Memory B cell (primary cell): ENCODE measurements at regions not wholly inside any gene's neighbourhood (a gene's known extent, or its start where the extent isn't known, plus 50 kb on each side); places are given as distances from the start of the nearest gene placed in this dataset.
"Not testable (repeated sequence)": the region's sequence is repeated elsewhere in the genome, so short reads cannot be mapped to it uniquely, and the experiment has no call there.

Experiments
- ATAC-seq: fragments of 150-1000 bp; cut with Tn5 transposase; 2 replicates; pipeline ENCODE4 v1.10.0; 2021; ENCODE audit warnings: low read depth, mild to moderate bottlenecking, moderate library complexity
- DNase-seq, 2 donors: peaks; one replicate each; pipeline ENCODE4 v3.0.0; 2022; ENCODE audit warnings: low spot score in 2 of 2
- H3K27ac Mint-ChIP-seq: one replicate; pipeline ENCODE4 v1.8.0; 2022; ENCODE audit warnings: mild to moderate bottlenecking, moderate library complexity, mixed read lengths
- H3K27me3 Mint-ChIP-seq: one replicate; pipeline ENCODE4 v1.8.0; 2022; ENCODE audit warnings: mixed read lengths
- H3K36me3 Mint-ChIP-seq: one replicate; pipeline ENCODE4 v1.8.0; 2022; ENCODE audit warnings: mild to moderate bottlenecking, mixed read lengths
- H3K4me1 Mint-ChIP-seq: one replicate; pipeline ENCODE4 v1.8.0; 2022; ENCODE audit warnings: mixed read lengths
- H3K4me3 Mint-ChIP-seq: one replicate; pipeline ENCODE4 v1.8.0; 2022; ENCODE audit warnings: mild to moderate bottlenecking, moderate library complexity, mixed read lengths
- H3K9me3 Mint-ChIP-seq: one replicate; pipeline ENCODE4 v1.8.0; 2022; ENCODE audit warnings: mixed read lengths

DNA sequence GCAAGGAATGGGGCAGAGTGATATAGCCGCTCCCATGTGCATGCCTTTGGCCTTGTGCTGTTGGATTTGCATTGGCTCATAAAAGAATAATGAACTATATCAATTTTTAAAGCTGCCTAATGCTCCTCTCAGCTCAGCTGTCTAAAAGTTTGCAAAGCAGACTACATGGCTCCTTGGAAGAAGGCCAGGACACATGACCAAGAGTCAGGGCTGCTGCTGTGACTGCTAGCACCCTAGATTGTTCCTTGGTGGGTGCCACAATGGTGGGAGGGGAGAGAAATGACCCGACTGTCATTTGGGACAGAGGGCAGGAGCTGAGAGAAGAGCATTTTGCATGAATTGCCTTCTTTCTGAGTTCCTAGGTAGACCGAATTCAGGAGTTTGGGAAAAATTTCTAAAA lies 307.9 kb downstream of the PDCD6IP start:
- Mint-ChIP-seq H3K4me1 (peaks cover 16% of the 10 kb centered on the region), H3K36me3 (no peaks in the 10 kb centered on the region), H3K4me3 (no peak overlapping the region), H3K27me3 (peaks cover 4% of the 10 kb centered on the region), H3K9me3 (no peaks in the 10 kb centered on the region), H3K27ac (no peak overlapping the region)
- ATAC-seq (no peak), DNase-seq (no peak)

DNA sequence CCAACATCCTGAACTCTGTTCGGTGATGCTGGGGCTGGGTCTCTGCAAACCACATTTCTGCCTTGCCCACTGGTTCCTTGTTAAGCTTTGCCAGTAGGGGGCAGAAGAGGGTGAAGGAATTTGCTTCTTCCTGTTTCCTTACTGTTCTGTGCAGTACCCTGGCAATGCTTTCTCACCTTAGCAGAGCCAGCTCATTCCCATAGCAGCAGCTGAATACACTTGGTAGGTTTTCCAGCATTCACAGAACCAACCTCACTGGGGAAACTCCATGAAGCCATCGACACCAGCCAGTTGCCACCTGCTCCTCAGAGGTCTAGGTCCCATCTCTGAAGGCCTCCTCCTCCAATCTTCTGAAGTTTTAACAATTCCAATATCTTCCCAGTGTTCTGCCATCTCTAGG lies 308.4 kb downstream of the PDCD6IP start:
- H3K27me3 Mint-ChIP-seq, result peaks cover 4% of the 10 kb centered on the region
- no peak overlapping the region for H3K4me3 Mint-ChIP-seq
- peaks cover 16% of the 10 kb centered on the region for H3K4me1 Mint-ChIP-seq
- ATAC-seq (peak; percentile 54), DNase-seq (peak; percentile 6 to 16)
- H3K9me3 Mint-ChIP-seq, result no peaks in the 10 kb centered on the region
- H3K36me3 Mint-ChIP-seq, result no peaks in the 10 kb centered on the region
- no peak overlapping the region for H3K27ac Mint-ChIP-seq

DNA sequence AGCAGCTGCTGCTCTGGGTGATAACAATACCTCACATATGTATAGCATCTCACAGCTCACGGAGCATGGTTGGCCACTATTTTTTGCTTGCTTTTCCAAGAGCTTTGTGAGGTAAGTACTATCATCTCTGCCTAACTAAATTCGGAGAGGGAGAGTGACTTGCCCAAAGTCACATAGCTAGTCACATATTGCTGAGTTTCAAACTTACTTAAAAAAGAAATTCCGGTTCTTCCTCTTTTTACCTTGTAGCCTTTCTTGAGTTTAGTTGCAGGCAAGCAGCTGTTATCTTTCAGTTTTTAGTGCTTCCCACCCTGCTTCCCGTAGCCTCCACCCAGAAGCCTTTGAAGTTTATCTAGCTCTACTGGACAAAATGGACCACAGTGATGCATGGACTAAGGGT lies 309.2 kb downstream of the PDCD6IP start:
- H3K36me3 Mint-ChIP-seq, result no peaks in the 10 kb centered on the region
- H3K27ac Mint-ChIP-seq, result no peak overlapping the region
- peaks cover 10% of the 10 kb centered on the region for H3K4me1 Mint-ChIP-seq
- DNase-seq (no peak), ATAC-seq (no peak)
- no peak overlapping the region for H3K4me3 Mint-ChIP-seq
- H3K9me3 Mint-ChIP-seq, result no peaks in the 10 kb centered on the region
- H3K27me3 Mint-ChIP-seq, result peaks cover 4% of the 10 kb centered on the region

DNA sequence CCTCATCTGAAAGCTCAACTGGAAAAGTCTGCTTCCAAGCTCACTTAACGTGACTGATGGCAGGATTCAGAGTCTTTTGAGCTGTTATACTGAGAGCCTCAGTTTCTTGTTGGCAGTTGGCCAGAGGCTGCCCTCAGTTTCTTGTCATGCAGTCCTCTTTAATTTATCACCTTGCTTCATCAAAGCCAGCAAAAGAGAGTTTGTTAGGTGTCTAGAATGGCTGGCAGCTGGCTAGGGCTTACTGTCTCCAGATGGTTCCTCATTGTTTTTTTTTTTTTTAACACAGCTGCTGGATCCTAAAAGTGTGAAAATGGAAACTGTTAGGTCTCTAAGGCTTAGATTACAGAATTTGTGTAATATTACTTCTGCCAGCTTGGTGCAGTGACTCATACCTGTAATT lies 310.6 kb downstream of the PDCD6IP start:
- Mint-ChIP-seq H3K27ac (no peak overlapping the region), H3K4me1 (peaks cover 10% of the 10 kb centered on the region), H3K27me3 (peaks cover 4% of the 10 kb centered on the region), H3K9me3 (no peaks in the 10 kb centered on the region), H3K4me3 (no peak overlapping the region), H3K36me3 (no peaks in the 10 kb centered on the region)
- no peak for ATAC-seq
- no peak for DNase-seq

DNA sequence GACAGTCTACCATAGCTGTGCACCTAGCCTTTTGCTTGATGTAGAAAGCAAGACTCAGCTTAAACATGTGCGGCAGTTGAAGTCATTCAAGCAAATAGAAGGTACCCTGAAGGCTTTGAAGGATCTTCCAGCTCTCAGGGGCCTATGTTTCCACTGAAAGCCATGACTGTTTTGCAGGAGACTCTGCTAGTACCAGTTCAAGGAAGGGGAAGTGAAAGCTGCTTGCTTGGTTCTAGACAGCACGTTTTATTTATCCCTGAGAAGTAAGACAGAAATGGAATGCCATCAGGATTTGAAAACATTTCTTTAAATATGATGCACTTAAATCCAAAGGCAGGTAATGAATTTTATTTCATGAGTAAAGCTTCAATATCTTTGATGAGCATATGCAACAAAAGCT lies 311.4 kb downstream of the PDCD6IP start:
- Mint-ChIP-seq H3K4me1 (peaks cover 10% of the 10 kb centered on the region), H3K9me3 (no peaks in the 10 kb centered on the region), H3K27me3 (peaks cover 4% of the 10 kb centered on the region), H3K4me3 (no peak overlapping the region), H3K27ac (no peak overlapping the region), H3K36me3 (no peaks in the 10 kb centered on the region)
- ATAC-seq, result peak; percentile 51
- no peak for DNase-seq

DNA sequence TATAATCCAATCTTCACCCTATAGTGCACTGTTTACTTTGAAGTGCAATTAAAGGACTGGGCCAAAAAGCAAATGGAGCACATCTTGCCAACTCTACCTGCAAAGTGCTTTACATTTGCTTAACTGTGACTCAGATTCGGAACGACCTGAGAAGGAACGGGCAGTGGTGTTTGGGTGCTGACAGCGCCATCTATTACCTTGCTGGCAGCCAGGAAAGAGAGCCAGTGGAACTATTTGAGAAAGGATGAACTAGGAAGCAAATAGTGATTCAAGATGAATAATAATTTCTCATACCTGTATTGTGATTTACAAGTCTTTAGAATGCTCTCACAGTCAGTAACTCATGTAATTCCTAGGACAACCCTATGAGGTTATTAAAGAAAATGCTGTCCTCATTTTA lies 312.9 kb downstream of the PDCD6IP start:
- DNase-seq (no peak), ATAC-seq (no peak)
- Mint-ChIP-seq H3K9me3 (peaks cover 6% of the 10 kb centered on the region), H3K36me3 (no peaks in the 10 kb centered on the region), H3K27ac (no peak overlapping the region), H3K4me1 (peaks cover 10% of the 10 kb centered on the region), H3K27me3 (no peaks in the 10 kb centered on the region), H3K4me3 (no peak overlapping the region)

DNA sequence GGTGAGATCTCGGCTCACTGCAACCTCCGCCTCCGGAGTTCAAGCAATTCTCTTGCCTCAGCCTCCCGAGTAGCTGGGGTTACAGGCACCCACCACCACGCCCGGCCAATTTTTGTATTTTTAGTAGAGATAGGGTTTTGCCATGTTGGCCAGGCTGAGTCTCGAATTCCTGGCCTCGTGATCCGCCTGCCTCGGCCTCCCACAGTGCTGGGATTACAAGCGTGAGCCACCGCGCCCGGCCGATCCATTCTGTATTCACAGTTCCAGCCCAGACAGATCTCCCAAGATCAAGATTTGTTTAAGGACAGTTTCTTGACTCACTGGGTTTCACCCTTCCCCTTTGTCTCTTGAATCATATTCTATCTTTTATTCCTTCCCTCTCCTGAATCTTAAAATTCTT lies 313.8 kb downstream of the PDCD6IP start:
- H3K27me3 Mint-ChIP-seq, H3K36me3 Mint-ChIP-seq, H3K4me3 Mint-ChIP-seq, ATAC-seq, H3K27ac Mint-ChIP-seq, H3K4me1 Mint-ChIP-seq, DNase-seq, H3K9me3 Mint-ChIP-seq: not testable (repeated sequence)

DNA sequence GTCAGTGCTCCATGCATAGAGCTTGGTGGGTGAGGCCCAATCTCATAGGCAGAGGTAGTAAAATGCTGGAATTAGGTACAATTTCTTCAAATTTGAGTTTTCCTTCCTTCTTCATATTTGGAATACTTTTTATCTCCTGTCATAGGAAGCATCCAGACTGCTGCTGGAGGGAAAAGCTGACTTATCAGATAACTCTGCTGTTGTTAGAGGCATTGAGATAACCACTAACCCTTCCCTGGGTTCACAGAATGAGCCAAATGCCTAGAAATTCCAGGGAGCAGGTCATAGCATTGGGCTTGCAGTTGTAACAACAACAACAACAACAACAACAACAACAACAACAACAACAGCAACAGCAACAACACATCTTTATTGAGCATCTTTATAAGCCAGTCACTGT lies 332.7 kb downstream of the PDCD6IP start:
- DNase-seq (no peak), ATAC-seq (no peak)
- no peaks in the 10 kb centered on the region for H3K36me3 Mint-ChIP-seq

DNA sequence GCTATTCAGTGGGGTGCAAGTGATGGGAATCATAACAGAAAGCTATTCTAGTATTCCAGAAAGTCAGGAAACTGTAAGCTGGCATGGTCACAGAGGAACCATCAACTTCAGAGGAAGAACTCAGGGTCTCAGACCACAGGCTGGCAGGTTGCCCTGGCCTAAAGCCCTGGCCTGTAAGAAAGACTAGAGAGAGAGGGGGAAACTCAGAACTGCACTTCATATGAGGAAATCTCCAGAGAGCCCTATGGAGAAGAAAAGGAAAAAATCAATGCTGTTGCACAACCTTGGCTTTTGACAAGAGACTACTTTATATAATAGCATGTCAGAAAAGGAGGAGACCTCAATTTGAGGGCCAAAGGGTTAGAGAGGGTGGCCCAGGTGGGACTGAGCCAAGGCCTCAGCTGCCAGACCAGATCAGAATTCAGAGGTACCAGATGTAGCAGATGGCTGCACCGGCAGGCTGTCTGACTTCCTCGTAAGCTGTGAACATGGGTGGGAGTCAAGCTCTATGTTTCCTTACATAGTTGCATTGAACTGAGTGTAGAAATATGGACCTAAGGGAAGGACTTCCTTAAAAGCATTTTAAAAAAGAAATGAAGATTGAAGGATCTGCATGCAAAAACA lies 333.8 kb downstream of the PDCD6IP start:
- H3K27ac Mint-ChIP-seq, result no peak overlapping the region
- no peaks in the 10 kb centered on the region for H3K36me3 Mint-ChIP-seq
- ATAC-seq (no peak), DNase-seq (no peak)
- peaks cover 3% of the 10 kb centered on the region for H3K9me3 Mint-ChIP-seq
- H3K4me1 Mint-ChIP-seq, result no peaks in the 10 kb centered on the region
- H3K4me3 Mint-ChIP-seq, result no peak overlapping the region
- no peaks in the 10 kb centered on the region for H3K27me3 Mint-ChIP-seq

More for the DNA sequence above, 332.7 kb downstream of the PDCD6IP start:
- Mint-ChIP-seq H3K4me1 (no peaks in the 10 kb centered on the region), H3K27me3 (peaks cover 1% of the 10 kb centered on the region), H3K9me3 (peaks cover 3% of the 10 kb centered on the region), H3K27ac (no peak overlapping the region), H3K4me3 (no peak overlapping the region)

DNA sequence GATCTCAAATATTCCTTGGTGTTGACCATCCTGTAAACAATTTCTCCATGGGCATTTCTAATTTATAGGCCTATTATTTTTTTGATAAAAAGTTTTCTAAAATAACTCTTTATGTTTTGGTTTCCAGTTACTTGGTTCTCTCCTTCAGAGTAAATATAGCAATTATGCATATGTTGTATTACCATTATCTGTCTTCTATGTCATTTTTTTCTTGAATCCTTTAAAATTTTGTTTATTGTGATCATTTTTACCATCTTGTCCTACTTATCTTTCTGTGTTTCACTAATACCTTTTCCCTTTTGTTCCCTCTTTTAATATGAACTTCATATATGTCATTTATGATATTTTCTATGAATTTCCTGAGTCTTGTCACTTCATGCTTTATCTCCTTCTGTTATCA lies 341.1 kb downstream of the PDCD6IP start:
- DNase-seq (no peak), ATAC-seq (no peak)
- Mint-ChIP-seq H3K27ac (no peak overlapping the region), H3K27me3 (no peaks in the 10 kb centered on the region), H3K4me3 (no peak overlapping the region), H3K4me1 (no peaks in the 10 kb centered on the region), H3K9me3 (peaks cover 11% of the 10 kb centered on the region), H3K36me3 (peaks cover 4% of the 10 kb centered on the region)

DNA sequence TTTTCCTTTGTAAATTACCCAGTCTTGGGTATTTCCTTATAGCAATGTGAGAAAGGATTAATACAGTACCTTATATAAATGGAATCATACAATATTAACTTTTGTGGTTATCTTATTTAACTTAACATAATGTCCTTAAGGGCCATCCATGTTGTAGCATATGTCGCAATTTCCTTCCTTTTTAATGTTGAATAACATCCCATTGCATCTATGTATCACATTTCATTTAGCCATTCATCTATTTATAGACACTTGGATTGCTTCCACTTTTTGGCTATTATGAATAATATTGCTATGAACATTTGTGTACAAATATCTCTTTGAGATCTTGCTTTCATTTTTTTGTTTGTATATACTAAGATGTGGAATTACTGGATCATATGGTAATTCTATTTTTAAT lies 342.2 kb downstream of the PDCD6IP start:
- H3K4me3 Mint-ChIP-seq, result no peak overlapping the region
- no peak for DNase-seq
- peaks cover 11% of the 10 kb centered on the region for H3K9me3 Mint-ChIP-seq
- H3K36me3 Mint-ChIP-seq, result peaks cover 4% of the 10 kb centered on the region
- H3K27ac Mint-ChIP-seq, result no peak overlapping the region
- H3K4me1 Mint-ChIP-seq, result no peaks in the 10 kb centered on the region
- ATAC-seq, result no peak
- no peaks in the 10 kb centered on the region for H3K27me3 Mint-ChIP-seq

DNA sequence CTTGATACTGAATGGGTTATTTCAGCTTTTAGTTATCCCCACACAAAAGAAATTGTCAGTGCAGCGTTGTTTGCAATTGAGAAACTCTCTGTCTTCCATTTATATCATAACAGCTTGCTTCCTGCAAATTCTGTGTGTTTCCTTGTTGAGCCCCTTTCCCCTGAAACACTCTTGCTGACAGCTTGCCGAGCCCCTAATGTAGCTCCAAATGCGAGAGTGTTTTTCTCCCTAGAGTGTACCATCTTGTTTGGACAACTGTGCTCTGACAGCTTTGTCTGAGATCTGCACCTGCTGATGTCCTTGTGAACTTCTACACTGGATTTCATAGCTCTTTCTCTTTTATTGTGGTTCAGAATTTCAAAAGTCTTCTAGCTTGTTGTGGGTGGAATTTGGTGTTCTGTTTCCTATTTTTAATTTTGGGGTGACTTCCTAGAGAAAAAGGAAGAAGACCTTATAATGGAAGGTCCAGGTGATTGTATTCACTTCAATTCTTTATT lies 343.5 kb downstream of the PDCD6IP start:
- no peak for DNase-seq
- Mint-ChIP-seq H3K36me3 (peaks cover 4% of the 10 kb centered on the region), H3K4me1 (no peaks in the 10 kb centered on the region), H3K4me3 (no peak overlapping the region), H3K27ac (no peak overlapping the region), H3K27me3 (peaks cover 2% of the 10 kb centered on the region), H3K9me3 (peaks cover 11% of the 10 kb centered on the region)
- ATAC-seq, result no peak

DNA sequence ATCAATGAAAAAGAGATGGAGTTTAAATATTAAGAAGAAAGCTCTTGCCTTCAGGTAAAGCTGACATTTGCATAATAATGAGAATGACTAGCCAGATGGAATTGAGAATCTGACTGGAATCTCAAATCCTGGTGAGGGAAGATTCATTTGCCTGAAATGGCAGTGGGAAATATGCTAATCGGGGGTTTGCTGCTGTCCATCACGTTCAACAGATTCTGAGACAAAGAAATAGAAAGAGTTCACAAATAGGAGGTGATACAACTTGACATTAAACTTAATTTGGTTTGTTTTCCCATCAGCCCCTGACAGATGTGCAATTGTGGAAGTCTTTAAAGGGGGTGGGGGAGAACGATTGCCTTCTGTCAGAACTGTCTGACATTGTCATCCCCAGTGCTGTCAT lies 347.4 kb downstream of the PDCD6IP start:
- Mint-ChIP-seq H3K4me1 (no peaks in the 10 kb centered on the region), H3K9me3 (no peaks in the 10 kb centered on the region), H3K36me3 (no peaks in the 10 kb centered on the region), H3K4me3 (no peak overlapping the region), H3K27ac (no peak overlapping the region), H3K27me3 (peaks cover 3% of the 10 kb centered on the region)
- ATAC-seq (no peak), DNase-seq (no peak)

DNA sequence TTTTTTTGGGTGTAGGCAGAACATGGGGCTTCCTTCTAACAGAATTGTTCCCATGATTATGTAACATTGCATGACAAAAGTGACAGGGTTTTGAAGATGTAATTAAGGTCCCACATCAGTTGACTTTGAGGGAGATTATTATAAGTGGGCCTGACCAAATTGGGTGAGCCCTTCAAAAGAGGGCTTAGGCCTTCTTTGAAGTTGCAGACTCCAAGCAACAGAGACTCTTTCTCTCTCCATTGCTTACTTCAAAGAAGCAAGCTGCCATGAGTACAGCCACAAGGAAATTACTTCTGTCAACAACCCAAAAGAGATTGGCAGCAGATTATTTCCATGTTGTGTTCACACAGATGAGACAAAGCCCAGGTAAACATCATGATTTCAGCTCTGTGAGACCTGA lies 348.2 kb downstream of the PDCD6IP start:
- H3K27me3 Mint-ChIP-seq, result peaks cover 3% of the 10 kb centered on the region
- no peak overlapping the region for H3K27ac Mint-ChIP-seq
- H3K9me3 Mint-ChIP-seq, result no peaks in the 10 kb centered on the region
- no peaks in the 10 kb centered on the region for H3K36me3 Mint-ChIP-seq
- no peaks in the 10 kb centered on the region for H3K4me1 Mint-ChIP-seq
- no peak overlapping the region for H3K4me3 Mint-ChIP-seq
- ATAC-seq (no peak), DNase-seq (no peak)

DNA sequence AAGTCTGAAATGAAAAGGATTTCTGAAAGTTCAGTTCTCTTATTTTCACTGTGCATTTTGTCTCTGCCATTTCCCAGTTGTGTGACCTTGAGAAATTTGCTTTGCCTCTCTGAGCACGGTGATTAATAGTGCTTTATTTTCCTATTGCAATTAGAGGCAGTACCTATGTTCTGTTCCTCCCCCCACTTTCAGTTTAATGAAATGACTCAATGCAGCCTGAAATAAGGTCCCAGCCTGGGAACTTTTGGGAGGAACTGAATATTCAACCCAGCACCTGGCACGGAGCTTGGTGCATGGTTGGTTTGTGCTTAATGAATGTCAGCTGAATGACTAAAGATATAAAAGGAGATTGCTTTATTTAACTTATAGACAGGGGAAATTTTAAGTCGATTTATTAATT lies 352.6 kb downstream of the PDCD6IP start:
- Mint-ChIP-seq H3K9me3 (no peaks in the 10 kb centered on the region), H3K27ac (no peak overlapping the region), H3K4me1 (no peaks in the 10 kb centered on the region), H3K36me3 (no peaks in the 10 kb centered on the region), H3K4me3 (no peak overlapping the region), H3K27me3 (peaks cover 1% of the 10 kb centered on the region)
- no peak for ATAC-seq
- no peak for DNase-seq
